Adrenal gland (tissue), 5 donors: ENCODE measurements at regions not wholly inside any gene's neighbourhood (a gene's known extent, or its start where the extent isn't known, plus 50 kb on each side); places are given as distances from the start of the nearest gene placed in this dataset.

Experiments
- CTCF ChIP-seq, 6 experiments: fragments of 450-650 bp in 4 of 6; fragments of 200-600 bp in 2 of 6; sonication (generic) in 1 of 6; IDR thresholded peaks; 1 replicate in 5 of 6; 2 replicates in 1 of 6; pipeline versions ENCODE4 v1.5.1 to v1.8.0; 2016 to 2021; ENCODE audit warnings: antibody characterized with exemption in 6 of 6, mild to moderate bottlenecking in 2 of 6, moderate library complexity in 1 of 6
- POLR2A ChIP-seq, 2 donors: fragments of 450-650 bp; IDR thresholded peaks; one replicate each; pipeline ENCODE4 v1.6.1; 2017; ENCODE audit warnings: antibody characterized with exemption in 2 of 2, mild to moderate bottlenecking in 2 of 2, moderate library complexity in 1 of 2
- donor health status: DM: no; HTN: no; CAD: no.

- TF ChIP-seq POLR2A (IDR thresholded peaks at IDR 0.05), result no peak
- TF ChIP-seq CTCF (IDR thresholded peaks at IDR 0.05), result no peak
Observed at GRCh38 chr19:29288256-29288655, 75.3 kb upstream of the UQCRFS1 start.
